Activated CD8-positive, alpha-beta T cell treated with anti-CD3 and anti-CD28 coated beads for 36 hours (primary cell): ENCODE measurements at regions not wholly inside any gene's neighbourhood (a gene's known extent, or its start where the extent isn't known, plus 50 kb on each side); places are given as distances from the start of the nearest gene placed in this dataset.
"Not testable (repeated sequence)": the region's sequence is repeated elsewhere in the genome, so short reads cannot be mapped to it uniquely, and the experiment has no call there.

Experiments
- ATAC-seq: fragments of 200-7000 bp; cut with Tn5 transposase; one replicate; pipeline ENCODE4 v1.10.0; 2021; ENCODE audit warnings: mild to moderate bottlenecking, moderate library complexity
- CTCF ChIA-PET: fragments of 350-600 bp; sonication (Branson Sonifier 250); formaldehyde crosslinking; loops from one replicate; lab custom pipeline; 2021; ENCODE audit warnings: antibody characterized with exemption; lab: Charles Lee
- POLR2A ChIA-PET: fragments of 350-600 bp; sonication (Branson Sonifier 250); formaldehyde crosslinking; loops from one replicate; lab custom pipeline; 2021; ENCODE audit warnings: antibody characterized with exemption; lab: Charles Lee
- DNase-seq: peaks from one replicate; pipeline ENCODE4 v3.0.0-alpha.2; 2020
- H3K27ac Mint-ChIP-seq: one replicate; pipeline ENCODE4 v1.8.0; 2021; ENCODE audit warnings: mild to moderate bottlenecking, mixed read lengths
- H3K27me3 Mint-ChIP-seq: one replicate; pipeline ENCODE4 v1.8.0; 2021; ENCODE audit warnings: mixed read lengths
- H3K36me3 Mint-ChIP-seq: one replicate; pipeline ENCODE4 v1.8.0; 2021; ENCODE audit warnings: low read depth, mixed read lengths
- H3K4me1 Mint-ChIP-seq: one replicate; pipeline ENCODE4 v1.8.0; 2021; ENCODE audit warnings: low read depth, mixed read lengths
- H3K4me3 Mint-ChIP-seq: one replicate; pipeline ENCODE4 v1.8.0; 2021; ENCODE audit warnings: mild to moderate bottlenecking, moderate library complexity, mixed read lengths
- H3K9me3 Mint-ChIP-seq: one replicate; pipeline ENCODE4 v1.8.0; 2021; ENCODE audit warnings: mixed read lengths
- CTCF ChIP-seq: fragments of 200-600 bp; IDR thresholded peaks from one replicate; pipeline ENCODE4 v1.8.0; 2022; ENCODE audit warnings: antibody characterized with exemption, mild to moderate bottlenecking
- intact Hi-C: fragments of 100-400 bp; cut with micrococcal nuclease; formaldehyde crosslinking; loops from one replicate; pipeline ENCODE4 v1.10.0; 2022

- H3K9me3 Mint-ChIP-seq: no peaks in the 10 kb centered on the region
- DNase-seq (no peak), ATAC-seq (no peak)
- peaks cover 6% of the 10 kb centered on the region for H3K27me3 Mint-ChIP-seq
- no peak for TF ChIP-seq CTCF
- H3K36me3 Mint-ChIP-seq: no peaks in the 10 kb centered on the region
- ChIA-PET POLR2A (no interaction called here), CTCF (interaction anchor here (0.9 kb wide), 1 partner anchor 13 kb away, joined by 3 read pairs; no protein-coding TSS in a partner anchor)
- H3K27ac Mint-ChIP-seq: no peak overlapping the region
- H3K4me3 Mint-ChIP-seq: no peak overlapping the region
- intact Hi-C loops: no loop called here
- peaks cover 2% of the 10 kb centered on the region for H3K4me1 Mint-ChIP-seq
These were observed 162.1 kb downstream of the TBC1D2B start for GRCh38 chr15:77915261-77915960.

GRCh38 chr15:77914531-77914930 is 163.0 kb downstream of the TBC1D2B start:
- H3K27ac Mint-ChIP-seq, H3K27me3 Mint-ChIP-seq, ATAC-seq, H3K9me3 Mint-ChIP-seq, DNase-seq, CTCF ChIA-PET, intact Hi-C loops, POLR2A ChIA-PET, H3K36me3 Mint-ChIP-seq, H3K4me1 Mint-ChIP-seq, H3K4me3 Mint-ChIP-seq: not testable (repeated sequence)

GRCh38 chr15:77910030-77910911 is 167.2 kb downstream of the TBC1D2B start:
- peak overlapping the region; percentile 75 for H3K27ac Mint-ChIP-seq

GRCh38 chr15:77909182-77909940 is 168.2 kb downstream of the TBC1D2B start:
- ATAC-seq (no peak), DNase-seq (no peak)
- POLR2A ChIA-PET: no interaction called here
- CTCF ChIA-PET: interaction anchor here (0.8 to 3.9 kb wide), 7 partner anchors 9 to 199 kb away, joined by 3 to 14 read pairs (median 6); no protein-coding TSS in a partner anchor
- H3K36me3 Mint-ChIP-seq: no peaks in the 10 kb centered on the region
- no peak overlapping the region for H3K27ac Mint-ChIP-seq
- peaks cover 2% of the 10 kb centered on the region for H3K4me1 Mint-ChIP-seq
- peaks cover 2% of the 10 kb centered on the region for H3K27me3 Mint-ChIP-seq
- intact Hi-C loops: no loop called here
- no peak overlapping the region for H3K4me3 Mint-ChIP-seq
- H3K9me3 Mint-ChIP-seq: no peaks in the 10 kb centered on the region
- no peak for TF ChIP-seq CTCF

More at GRCh38 chr15:77910030-77910911, 167.2 kb downstream of the TBC1D2B start:
- H3K27me3 Mint-ChIP-seq, intact Hi-C loops, H3K9me3 Mint-ChIP-seq, H3K36me3 Mint-ChIP-seq, H3K4me1 Mint-ChIP-seq, POLR2A ChIA-PET: not testable (repeated sequence)
- peak; percentile 74 for TF ChIP-seq CTCF
- CTCF ChIA-PET: interaction anchor here (0.6 to 3.9 kb wide), 14 partner anchors 10 to 1434 kb away, joined by 3 to 14 read pairs (median 4); no protein-coding TSS in a partner anchor
- DNase-seq (peak; percentile 91), ATAC-seq (peak; percentile 82)
- H3K4me3 Mint-ChIP-seq: peak overlapping the region; percentile 79

- POLR2A ChIA-PET, DNase-seq, H3K27ac Mint-ChIP-seq, H3K9me3 Mint-ChIP-seq, H3K36me3 Mint-ChIP-seq, intact Hi-C loops, H3K4me3 Mint-ChIP-seq, H3K4me1 Mint-ChIP-seq, H3K27me3 Mint-ChIP-seq, ATAC-seq: not testable (repeated sequence)
- CTCF ChIA-PET: interaction anchor here (1.0 to 3.9 kb wide), 4 partner anchors 16 to 200 kb away, joined by 3 to 14 read pairs (median 5); no protein-coding TSS in a partner anchor
These were observed 168.8 kb downstream of the TBC1D2B start for GRCh38 chr15:77908752-77909111.
